Heart right ventricle (tissue), 16 donors: ENCODE measurements at regions not wholly inside any gene's neighbourhood (a gene's known extent, or its start where the extent isn't known, plus 50 kb on each side); places are given as distances from the start of the nearest gene placed in this dataset.
"Not testable (repeated sequence)": the region's sequence is repeated elsewhere in the genome, so short reads cannot be mapped to it uniquely, and the experiment has no call there.

ENCODE experiments used
- ATAC-seq, 8 donors: fragments of 200-7000 bp; cut with Tn5 transposase; one replicate each; pipeline ENCODE4 v1.9.1; 2020; ENCODE audit warnings: mild to moderate bottlenecking in 8 of 8, moderate library complexity in 8 of 8, moderate number of reproducible peaks in 1 of 8
- DNase-seq, 2 donors: peaks; one replicate each; pipeline ENCODE4 v3.0.0-alpha.2; 2020
- H3K27ac ChIP-seq, 10 donors: fragments of 200-600 bp; sonication (generic) in 2 of 10; one replicate each; pipeline versions ENCODE4 v1.5.0 to v1.8.0; 2020 to 2022; ENCODE audit warnings: mild to moderate bottlenecking in 3 of 10
- H3K27me3 ChIP-seq, 7 donors: fragments of 200-600 bp; one replicate each; pipeline ENCODE4 v1.8.0; 2021 to 2022; ENCODE audit warnings: mild to moderate bottlenecking in 2 of 7
- H3K36me3 ChIP-seq, 9 donors: fragments of 200-600 bp; sonication (generic) in 1 of 9; one replicate each; pipeline versions ENCODE4 v1.5.0 to v1.8.0; 2020 to 2022; ENCODE audit warnings: mild to moderate bottlenecking in 2 of 9
- H3K4me1 ChIP-seq, 9 donors: fragments of 200-600 bp; sonication (generic) in 1 of 9; one replicate each; pipeline versions ENCODE4 v1.5.0 to v1.8.0; 2020 to 2022; ENCODE audit warnings: mild to moderate bottlenecking in 4 of 9
- H3K4me3 ChIP-seq, 10 donors: fragments of 200-600 bp; sonication (generic) in 2 of 10; one replicate each; pipeline versions ENCODE4 v1.5.0 to v1.8.0; 2020 to 2022; ENCODE audit warnings: mild to moderate bottlenecking in 7 of 10, moderate library complexity in 2 of 10
- H3K9me3 ChIP-seq, 11 donors: fragments of 200-600 bp in 10 of 11; sonication (generic) in 2 of 11; one replicate each; pipeline versions ENCODE4 v1.5.0 to v1.8.0; 2013 to 2022; ENCODE audit warnings: mild to moderate bottlenecking in 2 of 11, control low read depth in 1 of 11, moderate library complexity in 1 of 11
- WGBS, 2 donors: extraction: QIAGEN DNeasy Blood & Tissue Kit; methylation state at CpG; one replicate each; pipeline ENCODE4 v1.1.7; 2013; ENCODE audit warnings: inconsistent platforms in 1 of 2; 5-methylcytosine and 5-hydroxymethylcytosine counted together
- intact Hi-C, 10 donors: fragments of 100-400 bp; cut with DNase I; formaldehyde crosslinking; loops; one replicate each; pipeline versions ENCODE4 v1.11.1 to v1.14.2; 2022
- TF ChIP-seq, protein P1 (sequence below), 9 donors: fragments of 200-600 bp; sonication (generic) in 2 of 9; IDR thresholded peaks; one replicate each; pipeline versions ENCODE4 v1.5.0 to v1.8.0; 2021 to 2022; ENCODE audit warnings: antibody characterized with exemption in 9 of 9, mild to moderate bottlenecking in 5 of 9, moderate library complexity in 1 of 9
- donor health status: Arrhythmogenic right ventricular cardiomyopathy.
- donor health status: ischemic (EF 13 %, LVEDD 7.1; RV severe dilation, severe dysfunction).
- donor health status: healthy with polysubstance abuse.
- donor health status: DM: no; HTN: yes; CAD: no.
- donor health status: DM: no; HTN: no; CAD: no.
- donor health status: ischemic (EF 25% LVEDD 6.9; RV normal size, moderate dysfunction).
- donor health status: ischemic (EF 25% LVEDD 5.7; RV mildly dilated, moderate dysfunction).
- donor health status: healthy.
- donor health status: DM: yes; HTN: yes; CAD: no.
- donor health status: Ischemic cardiomyopathy.
- donor health status: ischemic (EF 35%, LVEDD 5.7; RV mildly dilated, moderate dysfunction).
- donor health status: nonischemic (EF 11% LVEDD 7.7; RV severe dilation, severe dysfunction).
- donor health status: DM: yes; HTN: yes; CAD: no.
- donor health status: PGD.
- donor health status: ischemic (EF 29% LVEDD 5.4; RV normal size, mild dysfunction).
- donor health status: nonischemic (EF 23%, LVEDD 6.1; RV moderate dilation, normal function).

DNA sequence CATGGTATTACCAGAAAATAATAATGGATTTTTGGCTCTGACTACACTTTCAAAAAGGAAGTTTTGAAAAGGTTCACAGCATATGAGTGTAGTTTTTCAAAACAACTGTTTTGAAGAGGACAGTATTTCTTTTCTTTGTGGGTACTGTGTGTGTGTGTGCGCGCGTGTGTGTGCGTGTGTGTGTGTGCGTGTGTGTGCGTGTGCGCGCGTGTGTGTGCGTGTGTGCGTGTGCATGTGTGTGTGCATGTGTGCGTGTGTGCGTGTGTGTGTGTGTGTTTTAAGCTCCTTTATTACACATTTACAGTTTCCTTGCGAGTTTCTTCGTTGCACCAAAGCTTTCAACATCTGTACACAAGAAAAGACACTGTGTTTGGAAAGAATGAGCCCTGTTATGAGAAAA lies 755.4 kb downstream of the SH3BGRL start:
- H3K36me3 ChIP-seq: no peaks in the 10 kb centered on the region
- 70 to 87% methylated on average over 15 of the region's 15 CpGs for WGBS, 2 donors
- no peaks in the 10 kb centered on the region for H3K4me1 ChIP-seq
- no peak overlapping the region for H3K27ac ChIP-seq
- TF ChIP-seq, protein P1, sequence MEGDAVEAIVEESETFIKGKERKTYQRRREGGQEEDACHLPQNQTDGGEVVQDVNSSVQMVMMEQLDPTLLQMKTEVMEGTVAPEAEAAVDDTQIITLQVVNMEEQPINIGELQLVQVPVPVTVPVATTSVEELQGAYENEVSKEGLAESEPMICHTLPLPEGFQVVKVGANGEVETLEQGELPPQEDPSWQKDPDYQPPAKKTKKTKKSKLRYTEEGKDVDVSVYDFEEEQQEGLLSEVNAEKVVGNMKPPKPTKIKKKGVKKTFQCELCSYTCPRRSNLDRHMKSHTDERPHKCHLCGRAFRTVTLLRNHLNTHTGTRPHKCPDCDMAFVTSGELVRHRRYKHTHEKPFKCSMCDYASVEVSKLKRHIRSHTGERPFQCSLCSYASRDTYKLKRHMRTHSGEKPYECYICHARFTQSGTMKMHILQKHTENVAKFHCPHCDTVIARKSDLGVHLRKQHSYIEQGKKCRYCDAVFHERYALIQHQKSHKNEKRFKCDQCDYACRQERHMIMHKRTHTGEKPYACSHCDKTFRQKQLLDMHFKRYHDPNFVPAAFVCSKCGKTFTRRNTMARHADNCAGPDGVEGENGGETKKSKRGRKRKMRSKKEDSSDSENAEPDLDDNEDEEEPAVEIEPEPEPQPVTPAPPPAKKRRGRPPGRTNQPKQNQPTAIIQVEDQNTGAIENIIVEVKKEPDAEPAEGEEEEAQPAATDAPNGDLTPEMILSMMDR (IDR thresholded peaks at IDR 0.05): no peak
- ATAC-seq (no peak), DNase-seq (no peak)
- H3K4me3 ChIP-seq: no peak overlapping the region
- intact Hi-C loops: no loop called here
- no peaks in the 10 kb centered on the region for H3K27me3 ChIP-seq
- no peaks in the 10 kb centered on the region for H3K9me3 ChIP-seq

DNA sequence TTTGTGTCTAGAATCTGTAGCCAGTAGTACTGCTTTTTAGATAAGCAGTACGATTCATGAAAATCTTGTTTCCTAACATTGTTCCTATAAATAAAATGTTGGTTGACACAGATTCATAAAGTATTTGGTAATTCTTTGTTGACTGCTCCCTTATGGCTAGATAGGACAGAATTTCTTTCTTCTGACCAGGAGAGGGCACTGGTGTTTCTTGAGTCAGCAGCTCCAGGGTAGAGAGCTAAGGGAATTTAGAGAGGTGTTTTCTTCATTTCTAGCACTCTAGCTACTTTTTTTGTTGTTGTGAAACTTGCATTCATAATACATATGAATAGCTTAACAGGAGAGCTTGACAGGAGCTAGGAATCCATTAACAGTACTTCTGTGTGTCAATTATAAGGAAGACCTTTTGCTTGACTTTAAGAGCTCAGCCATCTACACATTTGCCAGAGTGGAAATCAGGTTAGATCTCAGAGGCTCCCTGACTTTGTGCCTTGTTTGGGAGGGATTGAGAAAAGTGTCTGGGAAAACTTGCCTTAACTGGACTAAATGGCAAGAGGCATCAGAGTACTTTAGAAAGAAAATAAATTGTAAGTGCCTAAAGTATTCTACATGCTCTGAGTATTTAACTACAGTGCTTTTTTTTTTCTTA lies 756.1 kb downstream of the SH3BGRL start:
- H3K4me3 ChIP-seq: no peak overlapping the region
- H3K9me3 ChIP-seq: no peaks in the 10 kb centered on the region
- no peaks in the 10 kb centered on the region for H3K36me3 ChIP-seq
- H3K27me3 ChIP-seq: no peaks in the 10 kb centered on the region
- WGBS, 2 donors: 9 to 11% methylated on average over 1 of the region's 1 CpG
- TF ChIP-seq, protein P1 (IDR thresholded peaks at IDR 0.05): peak in 7 of 9 donors; percentile 19 to 47 (median 39)
- intact Hi-C loops: no loop called here
- DNase-seq: no peak
- no peak for ATAC-seq
- no peak overlapping the region for H3K27ac ChIP-seq
- H3K4me1 ChIP-seq: no peaks in the 10 kb centered on the region

DNA sequence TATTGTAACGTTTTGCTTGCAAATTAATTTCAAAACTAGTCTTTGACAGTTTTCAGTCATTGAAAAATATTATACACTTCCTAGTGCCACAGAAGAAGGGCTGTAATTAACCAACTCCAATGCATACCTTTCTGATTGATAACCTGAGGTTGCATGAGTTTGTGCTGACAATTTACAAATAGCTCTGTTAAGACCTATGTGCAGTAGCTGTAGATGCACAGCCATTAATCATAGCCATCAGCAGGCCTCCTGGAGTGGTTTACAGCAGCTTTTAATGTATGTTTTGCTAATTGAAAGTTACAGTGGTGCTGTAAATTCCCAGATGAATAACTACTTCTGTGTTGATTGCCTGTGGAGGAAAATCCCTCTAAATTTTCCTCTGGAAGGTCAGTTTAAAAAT lies 758.1 kb downstream of the SH3BGRL start:
- Histone ChIP-seq H3K27me3 (no peaks in the 10 kb centered on the region), H3K36me3 (no peaks in the 10 kb centered on the region), H3K4me3 (no peak overlapping the region), H3K27ac (no peak overlapping the region), H3K4me1 (no peaks in the 10 kb centered on the region), H3K9me3 (no peaks in the 10 kb centered on the region)
- whole genome bisulfite sequencing, 2 donors: 30 to 38% methylated on average over 1 of the region's 1 CpG
- ATAC-seq (no peak), DNase-seq (no peak)
- intact Hi-C loops: no loop called here
- TF ChIP-seq, protein P1 (IDR thresholded peaks at IDR 0.05): no peak

DNA sequence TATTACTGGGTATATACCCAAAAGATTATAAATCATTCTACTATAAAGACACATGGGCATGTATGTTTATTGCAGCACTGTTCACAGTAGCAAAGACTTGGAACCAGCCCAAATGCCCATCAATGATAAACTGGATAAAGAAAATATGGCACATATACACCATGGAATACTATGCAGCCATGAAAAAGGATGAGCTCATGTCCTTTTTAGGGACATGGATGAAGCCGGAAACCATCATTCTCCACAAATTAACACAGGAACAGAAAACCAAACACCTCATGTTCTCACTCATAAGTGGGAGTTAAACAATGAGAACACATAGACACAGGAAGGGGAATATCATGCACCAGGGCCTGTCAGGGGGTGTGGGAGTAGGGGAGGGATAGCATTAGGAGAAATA lies 772.5 kb downstream of the SH3BGRL start:
- H3K4me3 ChIP-seq, H3K27ac ChIP-seq, DNase-seq, H3K36me3 ChIP-seq, intact Hi-C loops, ATAC-seq, H3K27me3 ChIP-seq, H3K4me1 ChIP-seq: not testable (repeated sequence)
- peaks cover 0 to 14% (median 0%) of the 10 kb centered on the region in 11 donors for H3K9me3 ChIP-seq
- 92 to 94% methylated on average over 1 of the region's 1 CpG for WGBS, 2 donors

DNA sequence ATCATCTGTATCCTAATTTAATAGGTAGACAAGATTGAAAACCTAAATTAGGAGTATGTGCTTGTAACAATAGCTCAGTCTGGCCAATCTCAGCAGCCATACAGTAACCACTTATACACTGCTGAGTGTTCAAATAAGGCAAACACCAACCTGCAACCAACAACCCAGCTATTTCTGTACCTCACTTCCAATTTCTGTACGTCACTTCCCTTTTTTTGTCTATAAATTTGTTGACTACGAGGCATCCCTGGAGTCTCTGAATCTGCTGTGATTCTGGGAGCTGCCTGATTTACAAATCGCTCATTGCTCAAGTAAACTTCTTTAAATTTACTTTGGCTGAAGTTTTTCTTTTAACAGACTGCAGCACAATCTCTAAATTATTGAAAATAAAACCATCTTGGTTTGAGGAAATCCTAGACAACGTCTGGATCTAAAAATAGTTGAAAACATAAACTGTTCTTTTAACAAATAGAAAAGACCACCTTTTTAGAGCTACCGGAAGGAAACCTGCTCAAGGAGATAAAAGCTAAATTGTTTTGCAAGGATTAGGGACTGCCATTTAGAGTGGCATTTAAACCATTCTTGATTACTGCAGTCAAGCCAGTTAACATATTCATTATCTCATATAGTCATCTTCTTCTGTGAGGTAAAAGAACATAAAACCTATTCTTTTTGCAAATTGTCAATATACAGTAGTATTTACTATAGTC lies 778.1 kb downstream of the SH3BGRL start:
- no peak for ATAC-seq
- intact Hi-C loops: no loop called here
- Histone ChIP-seq H3K4me1 (no peaks in the 10 kb centered on the region), H3K9me3 (no peaks in the 10 kb centered on the region), H3K4me3 (no peak overlapping the region), H3K27me3 (peaks cover 0 to 9% (median 0%) of the 10 kb centered on the region in 7 donors), H3K36me3 (no peaks in the 10 kb centered on the region), H3K27ac (no peak overlapping the region)
- WGBS, 2 donors: 56 to 61% methylated on average over 5 of the region's 5 CpGs
- no peak for DNase-seq
- TF ChIP-seq, protein P1 (IDR thresholded peaks at IDR 0.05): no peak

DNA sequence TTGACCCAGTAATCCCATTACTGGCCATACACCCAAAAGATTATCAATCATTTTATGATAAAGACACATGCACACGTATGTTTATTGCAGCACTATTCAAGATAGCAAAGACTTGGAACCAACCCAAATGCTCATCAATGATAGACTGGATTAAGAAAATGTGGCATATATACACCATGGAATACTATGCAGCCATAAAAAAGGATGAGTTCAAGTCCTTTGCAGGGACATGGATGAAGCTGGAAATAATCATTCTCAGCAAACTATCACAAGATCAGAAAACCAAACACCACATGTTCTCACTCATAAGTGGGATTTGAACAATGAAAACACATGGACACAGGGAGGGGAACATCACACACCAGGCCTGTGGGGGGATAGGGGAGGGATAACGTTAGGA lies 785.3 kb downstream of the SH3BGRL start:
- H3K27me3 ChIP-seq, H3K4me1 ChIP-seq, ATAC-seq, H3K4me3 ChIP-seq, intact Hi-C loops, H3K36me3 ChIP-seq, DNase-seq, H3K27ac ChIP-seq: not testable (repeated sequence)
- WGBS, 2 donors: 73 to 74% methylated on average over 2 of the region's 2 CpGs
- H3K9me3 ChIP-seq: peaks cover 0 to 10% (median 0%) of the 10 kb centered on the region in 11 donors
